IMR-90 (cell line): ENCODE measurements at regions not wholly inside any gene's neighbourhood (a gene's known extent, or its start where the extent isn't known, plus 50 kb on each side); places are given as distances from the start of the nearest gene placed in this dataset.

Source experiments
- ATAC-seq: fragments of 200-7000 bp; cut with Tn5 transposase; 2 replicates; pipeline ENCODE4 v1.9.1; 2020; ENCODE audit warnings: low read depth, mild to moderate bottlenecking, moderate library complexity
- BruUV-seq: library from RNA; stranded (reverse); fragments of 400-500 nt; replicated peaks from 2 replicates; lab custom pipeline; 2021; lab: Mats Ljungman, UMichigan
- CTCF ChIA-PET: fragments of 300-600 bp; formaldehyde crosslinking; extraction: SDS; loops from one replicate; lab custom pipeline; 2021; ENCODE audit warnings: antibody characterized with exemption; lab: Yijun Ruan, JAX
- POLR2A ChIA-PET: fragments of 300-600 bp; sonication (Branson Sonifier 250); formaldehyde crosslinking; loops from one replicate; lab custom pipeline; 2022; ENCODE audit warnings: antibody characterized with exemption; ENCODE audit not compliant: unreplicated experiment; lab: Charles Lee
- DNase-seq: peaks from one replicate; pipeline ENCODE4 v3.0.0; 2013
- H2AFZ ChIP-seq: replicated peaks from 2 replicates; pipeline ENCODE3; 2013; ENCODE audit warnings: low read length, mild to moderate bottlenecking; ENCODE audit not compliant: poor library complexity
- H2AK5ac ChIP-seq: 2 replicates; pipeline ENCODE4 v1.6.1; 2013; ENCODE audit warnings: low read depth, low read length, inconsistent platforms
- H2AK9ac ChIP-seq: replicated peaks from 2 replicates; pipeline ENCODE3; 2013; ENCODE audit warnings: mild to moderate bottlenecking, low read depth, low read length, moderate library complexity; ENCODE audit not compliant: poor library complexity
- H2BK120ac ChIP-seq: 2 replicates; pipeline ENCODE4 v1.6.1; 2013; ENCODE audit warnings: low read depth, low read length, inconsistent platforms
- H2BK15ac ChIP-seq: 3 replicates; pipeline ENCODE4 v1.6.1; 2013; ENCODE audit warnings: low read depth, low read length, inconsistent platforms
- H2BK20ac ChIP-seq: 2 replicates; pipeline ENCODE4 v1.6.1; 2013; ENCODE audit warnings: low read depth, mild to moderate bottlenecking, inconsistent platforms, low read length, moderate library complexity
- H2BK5ac ChIP-seq: 2 replicates; pipeline ENCODE4 v1.6.1; 2013; ENCODE audit warnings: mild to moderate bottlenecking, low read depth, low read length, inconsistent platforms; ENCODE audit not compliant: poor library complexity, severe bottlenecking
- H3K14ac ChIP-seq: replicated peaks from 2 replicates; pipeline ENCODE4 v1.6.1; 2013; ENCODE audit warnings: low read depth, low read length, inconsistent platforms
- H3K18ac ChIP-seq: 2 replicates; pipeline ENCODE4 v1.6.1; 2013; ENCODE audit warnings: low read depth, low read length, control low read depth
- H3K23ac ChIP-seq: 2 replicates; pipeline ENCODE4 v1.6.1; 2013; ENCODE audit warnings: low read depth, low read length, inconsistent platforms
- H3K27ac ChIP-seq: 2 replicates; pipeline ENCODE4 v1.5.1; 2013; ENCODE audit warnings: mild to moderate bottlenecking, control low read depth, low read length; ENCODE audit not compliant: insufficient read depth
- H3K27me3 ChIP-seq: 2 replicates; pipeline ENCODE4 v1.6.1; 2013; ENCODE audit warnings: low read length; ENCODE audit not compliant: control insufficient read depth, insufficient read depth
- H3K36me3 ChIP-seq: 2 replicates; pipeline ENCODE4 v1.6.1; 2013; ENCODE audit warnings: low read length, mixed read lengths; ENCODE audit not compliant: control insufficient read depth, insufficient read depth
- H3K4ac ChIP-seq: 2 replicates; pipeline ENCODE4 v1.6.1; 2013; ENCODE audit warnings: low read depth, low read length, inconsistent platforms
- H3K4me1 ChIP-seq: 2 replicates; pipeline ENCODE4 v1.6.1; 2013; ENCODE audit warnings: low read length, mixed read lengths; ENCODE audit not compliant: control insufficient read depth, insufficient read depth
- H3K4me2 ChIP-seq: 2 replicates; pipeline ENCODE4 v1.6.1; 2013; ENCODE audit warnings: low read depth, mild to moderate bottlenecking, control low read depth, low read length, moderate library complexity
- H3K4me3 ChIP-seq: 2 replicates; pipeline ENCODE4 v1.5.1; 2013; ENCODE audit warnings: low read depth, mild to moderate bottlenecking, control low read depth, low read length, moderate library complexity; ENCODE audit not compliant: insufficient read depth
- H3K56ac ChIP-seq: 2 replicates; pipeline ENCODE4 v1.6.1; 2013; ENCODE audit warnings: low read length, inconsistent platforms; ENCODE audit not compliant: insufficient read depth; ENCODE audit errors: extremely low read depth
- H3K79me1 ChIP-seq, 2 experiments: 2 replicates each; pipeline ENCODE4 v1.6.1; 2013; ENCODE audit warnings: low read length in 2 of 2, inconsistent platforms in 1 of 2, low read depth in 1 of 2
- H3K9ac ChIP-seq: 2 replicates; pipeline ENCODE4 v1.6.1; 2013; ENCODE audit warnings: low read depth, low read length, control low read depth
- H3K9me1 ChIP-seq: 2 replicates; pipeline ENCODE4 v1.6.1; 2013; ENCODE audit warnings: low read length, inconsistent platforms; ENCODE audit not compliant: insufficient read depth
- H3K9me3 ChIP-seq: 2 replicates; pipeline ENCODE4 v1.6.1; 2013; ENCODE audit warnings: low read length; ENCODE audit not compliant: control insufficient read depth, insufficient read depth
- H4K20me1 ChIP-seq: 2 replicates; pipeline ENCODE4 v1.6.1; 2013; ENCODE audit warnings: low read length, inconsistent platforms; ENCODE audit not compliant: insufficient read depth
- H4K5ac ChIP-seq: 2 replicates; pipeline ENCODE4 v1.6.1; 2013; ENCODE audit warnings: mild to moderate bottlenecking, low read depth, low read length, control low read depth
- H4K8ac ChIP-seq, 2 experiments: 2 replicates each; pipeline ENCODE4 v1.6.1; 2013; ENCODE audit warnings: low read depth in 2 of 2, low read length in 2 of 2, control low read depth in 1 of 2, inconsistent platforms in 1 of 2
- H4K91ac ChIP-seq: 2 replicates; pipeline ENCODE4 v1.6.1; 2013; ENCODE audit warnings: low read depth, low read length, inconsistent platforms; ENCODE audit not compliant: insufficient read depth
- CEBPB ChIP-seq: IDR thresholded peaks from 2 replicates; pipeline ENCODE4 v1.6.1; 2012; ENCODE audit warnings: low read depth, low read length, improper control_type of control experiment
- MAFK ChIP-seq: IDR thresholded peaks from 2 replicates; pipeline ENCODE4 v1.6.1; 2012; ENCODE audit warnings: low read depth, low read length, improper control_type of control experiment
- WGBS, 2 experiments: methylation state at CpG; one replicate each; pipeline versions ENCODE4 v1.1.5 to v1.1.7; 2013; ENCODE audit warnings: missing lambda C conversion rate in 2 of 2; ENCODE audit not compliant: insufficient read length in 1 of 2; ENCODE audit errors: extremely low coverage in 2 of 2; 5-methylcytosine and 5-hydroxymethylcytosine counted together
- dilution Hi-C: fragments of 300-500 bp; cut with HindIII; formaldehyde crosslinking; loops from one replicate; pipeline ENCODE4 v1.14.3; 2018; ENCODE audit warnings: low sequenced_read_pairs; ENCODE audit not compliant: unreplicated experiment
- in situ Hi-C: fragments of 300-500 bp; cut with MboI; formaldehyde crosslinking; loops from 3 replicates; pipeline ENCODE4 v1.14.3; 2019; ENCODE audit warnings: low sequenced_read_pairs, inconsistent platforms, mixed read lengths
- intact Hi-C: fragments of 100-400 bp; cut with micrococcal nuclease; formaldehyde crosslinking; loops from 2 replicates; pipeline ENCODE4 v1.10.0; 2022

DNA sequence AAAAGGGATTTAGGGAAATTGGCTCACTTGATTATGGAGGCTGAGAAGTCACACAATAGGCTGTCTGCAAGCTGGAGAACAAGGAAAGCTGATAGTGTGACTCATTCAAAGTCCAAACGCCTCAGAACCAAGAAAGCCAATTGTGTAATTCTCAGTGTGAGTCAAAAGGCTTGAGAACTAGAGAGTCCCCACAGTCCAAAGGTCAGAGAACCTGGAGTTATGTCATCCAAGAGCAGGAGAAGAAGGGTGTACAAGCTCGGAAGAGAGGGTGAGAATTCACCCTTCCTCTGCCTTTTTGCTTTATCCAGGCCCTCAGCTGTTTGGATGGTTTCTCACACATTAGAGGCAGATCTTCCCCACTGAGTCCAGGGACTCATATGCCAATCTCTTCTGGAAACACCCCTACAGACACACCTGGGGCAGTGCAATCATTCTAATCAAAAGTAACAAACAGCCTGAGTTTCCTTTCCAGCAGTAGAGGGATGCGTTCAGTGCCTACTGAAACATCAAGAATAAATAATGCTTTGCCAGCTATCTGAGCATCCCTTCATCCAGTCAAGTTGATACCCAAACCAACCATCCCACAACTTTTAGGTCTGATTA is 271.5 kb downstream of the SATB1 start:
- Histone ChIP-seq H3K14ac (no peak overlapping the region), H3K4me1 (no peaks in the 10 kb centered on the region), H4K5ac (no peak overlapping the region), H3K9me3 (no peaks in the 10 kb centered on the region), H3K9ac (no peak overlapping the region), H4K8ac (no peak overlapping the region), H3K4me2 (no peak overlapping the region), H2BK15ac (no peak overlapping the region), H2BK20ac (no peak overlapping the region), H3K18ac (no peak overlapping the region), H3K27me3 (no peaks in the 10 kb centered on the region), H2BK120ac (no peak overlapping the region), H2AK9ac (no peak overlapping the region), H2AK5ac (no peak overlapping the region), H4K20me1 (no peaks in the 10 kb centered on the region), H3K23ac (no peak overlapping the region), H3K36me3 (no peaks in the 10 kb centered on the region), H3K27ac (no peak overlapping the region), H2AFZ (no peak overlapping the region), H2BK5ac (no peak overlapping the region), H3K4ac (no peak overlapping the region), H4K91ac (no peak overlapping the region), H3K56ac (no peak overlapping the region), H3K9me1 (no peaks in the 10 kb centered on the region), H3K79me1 (no peaks in the 10 kb centered on the region), H3K4me3 (no peak overlapping the region)
- ChIA-PET POLR2A (no interaction called here), CTCF (interaction anchor here (1.0 kb wide), 1 partner anchor 28 kb away, joined by 3 read pairs; no protein-coding TSS in a partner anchor)
- in situ Hi-C loops (no loop called here), dilution Hi-C loops (no loop called here), intact Hi-C loops (no loop called here)
- BruUV-seq: no TSS peak
- ATAC-seq (peak; percentile 53), DNase-seq (peak; percentile 69)
- TF ChIP-seq MAFK: no peak
- peak; percentile 57; the same call in 1 of the 2 replicates for TF ChIP-seq CEBPB
- no CpG with 5 or more reads among the region's 3 CpGs for whole genome bisulfite sequencing, 2 experiments
